Subcutaneous abdominal adipose tissue (tissue), 5 donors: ENCODE measurements at regions not wholly inside any gene's neighbourhood (a gene's known extent, or its start where the extent isn't known, plus 50 kb on each side); places are given as distances from the start of the nearest gene placed in this dataset.
A peak's percentile ranks its signal among the peaks of the same experiment; 100 is the strongest.

Experiments
- H3K27ac ChIP-seq: one replicate; pipeline ENCODE4 v1.7.0; 2013; ENCODE audit warnings: low read depth, mild to moderate bottlenecking, inconsistent platforms, low read length, moderate library complexity
- H3K27me3 ChIP-seq, 5 donors: one replicate each; pipeline ENCODE4 v1.7.0; 2013; ENCODE audit warnings: low read length in 5 of 5, inconsistent platforms in 1 of 5; ENCODE audit not compliant: control insufficient read depth in 5 of 5, insufficient read depth in 4 of 5
- H3K36me3 ChIP-seq, 5 donors: one replicate each; pipeline ENCODE4 v1.7.0; 2013; ENCODE audit warnings: low read length in 5 of 5; ENCODE audit not compliant: control insufficient read depth in 5 of 5, insufficient read depth in 5 of 5
- H3K4me1 ChIP-seq, 5 donors: one replicate each; pipeline ENCODE4 v1.7.0; 2013; ENCODE audit warnings: low read length in 5 of 5, mild to moderate bottlenecking in 3 of 5, moderate library complexity in 1 of 5; ENCODE audit not compliant: control insufficient read depth in 5 of 5, insufficient read depth in 5 of 5
- H3K4me3 ChIP-seq, 5 donors: one replicate each; pipeline ENCODE4 v1.7.0; 2013; ENCODE audit warnings: low read length in 5 of 5, low read depth in 1 of 5
- H3K9ac ChIP-seq, 5 donors: one replicate each; pipeline ENCODE4 v1.7.0; 2013; ENCODE audit warnings: low read length in 5 of 5, mild to moderate bottlenecking in 4 of 5, moderate library complexity in 3 of 5
- H3K9me3 ChIP-seq, 5 donors: one replicate each; pipeline ENCODE4 v1.7.0; 2013; ENCODE audit warnings: low read length in 5 of 5; ENCODE audit not compliant: control insufficient read depth in 5 of 5
- donor health status: healthy.
- donor health status: healthy.
- donor health status: healthy.
- donor health status: healthy.
- donor health status: healthy.

DNA sequence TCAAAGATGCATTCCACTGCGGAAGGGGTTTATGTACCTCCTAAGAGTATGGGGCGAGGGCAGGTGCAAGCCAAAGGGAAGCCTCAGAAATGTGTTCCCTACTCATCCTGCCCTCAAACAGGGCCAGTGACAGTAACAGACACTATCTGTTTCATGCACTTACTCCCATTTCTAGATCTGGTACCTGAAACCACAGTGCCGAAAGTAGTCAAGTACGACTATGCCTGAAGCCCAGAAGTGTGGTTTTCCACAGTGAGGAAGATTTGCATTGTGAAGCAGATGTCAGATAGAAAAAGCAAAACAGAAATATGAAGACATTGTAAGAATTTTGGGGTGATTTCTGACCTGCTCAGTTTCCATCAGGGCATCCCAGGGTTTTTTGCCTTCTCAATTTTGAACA, 748.7 kb downstream of the RNF144A start:
- H3K4me1 ChIP-seq = peaks cover 0 to 7% (median 4%) of the 10 kb centered on the region in 5 donors
- no peak overlapping the region for H3K9ac ChIP-seq
- H3K9me3 ChIP-seq = no peaks in the 10 kb centered on the region
- no peaks in the 10 kb centered on the region for H3K36me3 ChIP-seq
- H3K27me3 ChIP-seq = no peaks in the 10 kb centered on the region
- no peak overlapping the region for H3K27ac ChIP-seq
- no peak overlapping the region for H3K4me3 ChIP-seq

- Histone ChIP-seq H3K4me1 (peaks cover 0 to 12% (median 12%) of the 10 kb centered on the region in 5 donors), H3K27me3 (no peaks in the 10 kb centered on the region), H3K9ac (no peak overlapping the region), H3K9me3 (no peaks in the 10 kb centered on the region), H3K4me3 (no peak overlapping the region), H3K27ac (no peak overlapping the region), H3K36me3 (no peaks in the 10 kb centered on the region)
Measured at GRCh38 chr2:7666596-7667259, 749.5 kb downstream of the RNF144A start.

DNA sequence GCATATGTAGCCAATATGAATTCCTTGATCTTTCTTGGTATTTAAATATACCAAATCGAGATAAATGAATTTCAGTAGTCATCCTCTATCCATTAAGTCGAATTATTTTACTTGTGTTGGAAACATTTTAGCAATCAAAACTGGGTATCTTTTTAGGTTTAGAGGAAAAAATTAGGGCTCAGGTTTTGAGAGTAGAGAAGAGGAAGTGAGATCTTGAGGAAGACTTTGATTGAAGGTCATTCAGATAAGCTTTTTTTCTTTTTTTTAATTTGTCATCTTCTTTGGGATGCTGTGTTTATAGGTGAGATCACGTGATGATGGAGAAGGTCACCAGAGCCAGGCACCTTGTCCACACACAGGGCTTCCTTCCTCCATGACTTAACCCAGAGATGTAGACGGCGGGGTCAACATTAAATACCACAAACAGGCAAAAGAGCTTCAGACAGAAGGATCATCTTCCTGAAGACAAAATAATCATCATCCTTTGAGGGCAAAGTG, 750.1 kb downstream of the RNF144A start:
- Histone ChIP-seq H3K4me3 (no peak overlapping the region), H3K27me3 (no peaks in the 10 kb centered on the region), H3K27ac (no peak overlapping the region), H3K4me1 (peaks cover 0 to 16% (median 15%) of the 10 kb centered on the region in 5 donors), H3K9me3 (peaks cover 0 to 2% (median 0%) of the 10 kb centered on the region in 5 donors), H3K36me3 (no peaks in the 10 kb centered on the region), H3K9ac (no peak overlapping the region)

GRCh38 chr2:7670905-7671641, 753.9 kb downstream of the RNF144A start:
- Histone ChIP-seq H3K27ac (no peak overlapping the region), H3K9ac (peak overlapping the region in 2 of 5 donors; percentile 6 to 52), H3K4me3 (peak overlapping the region in 1 of 5 donors; percentile 19), H3K36me3 (no peaks in the 10 kb centered on the region), H3K27me3 (no peaks in the 10 kb centered on the region), H3K4me1 (peaks cover 0 to 16% (median 15%) of the 10 kb centered on the region in 5 donors), H3K9me3 (peaks cover 0 to 4% (median 0%) of the 10 kb centered on the region in 5 donors)

GRCh38 chr2:7672027-7672684, 754.9 kb downstream of the RNF144A start:
- Histone ChIP-seq H3K36me3 (no peaks in the 10 kb centered on the region), H3K4me3 (no peak overlapping the region), H3K9ac (no peak overlapping the region), H3K9me3 (peaks cover 0 to 4% (median 0%) of the 10 kb centered on the region in 5 donors), H3K27me3 (no peaks in the 10 kb centered on the region), H3K4me1 (peaks cover 0 to 16% (median 15%) of the 10 kb centered on the region in 5 donors), H3K27ac (no peak overlapping the region)

DNA sequence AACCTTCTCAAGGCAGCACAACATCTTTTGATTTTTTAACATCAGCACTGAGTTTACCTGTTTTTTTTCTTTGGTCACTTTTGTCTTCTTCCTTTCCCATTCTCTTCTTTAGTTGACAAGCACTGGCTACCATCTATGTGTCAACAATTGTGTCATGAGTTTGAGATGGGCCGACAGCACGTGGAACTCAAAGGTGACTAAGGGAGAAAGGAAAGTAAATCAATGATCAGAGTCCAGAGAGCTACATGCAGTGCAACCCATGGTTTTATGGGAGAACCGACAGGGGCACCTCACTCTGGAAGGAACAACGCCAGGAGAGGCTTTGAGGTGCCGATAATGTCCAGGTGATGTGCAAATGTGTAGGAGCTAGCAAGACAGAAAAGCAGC, 755.5 kb downstream of the RNF144A start:
- Histone ChIP-seq H3K36me3 (no peaks in the 10 kb centered on the region), H3K4me1 (peaks cover 0 to 16% (median 15%) of the 10 kb centered on the region in 5 donors), H3K27ac (no peak overlapping the region), H3K4me3 (no peak overlapping the region), H3K9ac (no peak overlapping the region), H3K27me3 (no peaks in the 10 kb centered on the region), H3K9me3 (peaks cover 0 to 4% (median 0%) of the 10 kb centered on the region in 5 donors)

- Histone ChIP-seq H3K36me3 (no peaks in the 10 kb centered on the region), H3K9ac (no peak overlapping the region), H3K4me1 (peaks cover 0 to 16% (median 15%) of the 10 kb centered on the region in 5 donors), H3K9me3 (peaks cover 0 to 4% (median 0%) of the 10 kb centered on the region in 5 donors), H3K27ac (no peak overlapping the region), H3K4me3 (no peak overlapping the region), H3K27me3 (no peaks in the 10 kb centered on the region)
Measured at GRCh38 chr2:7673101-7673500, 755.9 kb downstream of the RNF144A start.

DNA sequence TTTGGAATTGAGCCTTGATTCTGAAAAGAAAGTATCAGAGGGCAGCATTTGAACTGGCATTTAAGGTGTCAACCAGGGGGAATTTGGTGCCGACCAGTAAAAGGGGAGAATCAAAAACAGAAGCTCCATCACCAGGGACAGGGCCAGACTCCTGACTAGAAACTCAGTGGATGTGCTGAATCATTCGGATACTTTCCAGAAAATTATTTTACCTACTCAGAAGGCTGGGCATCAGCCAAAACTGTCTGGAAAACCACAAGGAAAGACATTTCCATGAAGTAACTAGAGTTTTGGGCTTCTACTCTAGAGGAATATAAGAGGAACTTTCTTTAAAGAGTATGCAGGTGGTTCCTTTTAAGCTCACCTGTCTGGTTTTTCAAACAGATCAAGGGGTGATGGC, 756.6 kb downstream of the RNF144A start:
- Histone ChIP-seq H3K9ac (no peak overlapping the region), H3K9me3 (peaks cover 0 to 4% (median 0%) of the 10 kb centered on the region in 5 donors), H3K4me3 (no peak overlapping the region), H3K4me1 (peaks cover 0 to 16% (median 15%) of the 10 kb centered on the region in 5 donors), H3K27me3 (peaks cover 0 to 2% (median 0%) of the 10 kb centered on the region in 5 donors), H3K36me3 (no peaks in the 10 kb centered on the region), H3K27ac (no peak overlapping the region)

DNA sequence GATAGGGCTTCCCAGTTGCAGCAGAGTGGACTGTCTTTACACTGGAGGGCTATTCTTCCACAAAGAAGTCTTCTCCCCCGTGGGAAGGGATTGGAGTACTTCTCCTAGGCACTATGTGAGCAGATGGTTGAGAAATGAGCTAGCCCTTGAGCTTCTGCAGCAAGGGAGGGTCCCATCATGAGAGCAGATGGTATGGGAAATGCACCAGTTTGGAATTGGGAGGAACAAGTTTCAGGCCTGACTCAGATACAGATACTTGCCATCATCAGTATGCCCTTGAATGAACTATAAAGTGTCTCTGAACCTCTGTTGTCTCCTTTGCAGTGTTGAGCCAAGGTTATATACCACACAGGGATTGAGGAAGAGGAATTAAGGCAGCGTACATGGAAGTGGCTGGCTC, 757.4 kb downstream of the RNF144A start:
- Histone ChIP-seq H3K9me3 (peaks cover 0 to 4% (median 0%) of the 10 kb centered on the region in 5 donors), H3K27ac (no peak overlapping the region), H3K9ac (no peak overlapping the region), H3K4me1 (peaks cover 0 to 16% (median 15%) of the 10 kb centered on the region in 5 donors), H3K4me3 (no peak overlapping the region), H3K27me3 (peaks cover 0 to 2% (median 0%) of the 10 kb centered on the region in 5 donors), H3K36me3 (no peaks in the 10 kb centered on the region)
